ENCODE measurements at regions not wholly inside any gene's neighbourhood (a gene's known extent, or its start where the extent isn't known, plus 50 kb on each side); places are given as distances from the start of the nearest gene placed in this dataset.

- H3K9ac ChIP-seq (ENCODE audit: low read depth, low read length) = no peak overlapping the region
- no peaks in the 10 kb centered on the region for H3K36me3 ChIP-seq (ENCODE audit: insufficient read depth, low read length)
- WGBS = 92% methylated on average over 7 of the region's 7 CpGs
- no peaks in the 10 kb centered on the region for H3K4me1 ChIP-seq (ENCODE audit: insufficient read depth, low read length)
- no peak overlapping the region for H3K27ac ChIP-seq (ENCODE audit: low read depth, low read length)
- no peak overlapping the region for H3K4me3 ChIP-seq (ENCODE audit: low read length)
- H3K9me3 ChIP-seq (ENCODE audit: insufficient read depth, low read depth, low read length) = 0 out of 2 replicates have a peak, but pooled peaks cover 4% of the 10 kb centered on the region
- no peaks in the 10 kb centered on the region for H3K27me3 ChIP-seq (ENCODE audit: insufficient read depth, low read length)
Observed at GRCh38 chr3:13714251-13714916, 165.5 kb downstream of the FBLN2 start.

- Histone ChIP-seq H3K9me3 (ENCODE audit: insufficient read depth, low read depth, low read length) (0 out of 2 replicates have a peak, but pooled peaks cover 4% of the 10 kb centered on the region), H3K27ac (ENCODE audit: low read depth, low read length) (no peak overlapping the region), H3K27me3 (ENCODE audit: insufficient read depth, low read length) (no peaks in the 10 kb centered on the region), H3K4me3 (ENCODE audit: low read length) (no peak overlapping the region), H3K9ac (ENCODE audit: low read depth, low read length) (no peak overlapping the region), H3K36me3 (ENCODE audit: insufficient read depth, low read length) (no peaks in the 10 kb centered on the region), H3K4me1 (ENCODE audit: insufficient read depth, low read length) (no peaks in the 10 kb centered on the region)
- 93% methylated on average over 4 of the region's 4 CpGs for WGBS
Observed at GRCh38 chr3:13713396-13713795, 164.5 kb downstream of the FBLN2 start.

GRCh38 chr3:13712682-13713180 lies 163.8 kb downstream of the FBLN2 start:
- no peaks in the 10 kb centered on the region for H3K4me1 ChIP-seq (ENCODE audit: insufficient read depth, low read length)
- H3K9ac ChIP-seq (ENCODE audit: low read depth, low read length) = no peak overlapping the region
- 0 out of 2 replicates have a peak, but pooled peaks cover 4% of the 10 kb centered on the region for H3K9me3 ChIP-seq (ENCODE audit: insufficient read depth, low read depth, low read length)
- no peak overlapping the region for H3K27ac ChIP-seq (ENCODE audit: low read depth, low read length)
- H3K36me3 ChIP-seq (ENCODE audit: insufficient read depth, low read length) = no peaks in the 10 kb centered on the region
- H3K4me3 ChIP-seq (ENCODE audit: low read length) = no peak overlapping the region
- WGBS = 70% methylated on average over 3 of the region's 3 CpGs
- no peaks in the 10 kb centered on the region for H3K27me3 ChIP-seq (ENCODE audit: insufficient read depth, low read length)

DNA sequence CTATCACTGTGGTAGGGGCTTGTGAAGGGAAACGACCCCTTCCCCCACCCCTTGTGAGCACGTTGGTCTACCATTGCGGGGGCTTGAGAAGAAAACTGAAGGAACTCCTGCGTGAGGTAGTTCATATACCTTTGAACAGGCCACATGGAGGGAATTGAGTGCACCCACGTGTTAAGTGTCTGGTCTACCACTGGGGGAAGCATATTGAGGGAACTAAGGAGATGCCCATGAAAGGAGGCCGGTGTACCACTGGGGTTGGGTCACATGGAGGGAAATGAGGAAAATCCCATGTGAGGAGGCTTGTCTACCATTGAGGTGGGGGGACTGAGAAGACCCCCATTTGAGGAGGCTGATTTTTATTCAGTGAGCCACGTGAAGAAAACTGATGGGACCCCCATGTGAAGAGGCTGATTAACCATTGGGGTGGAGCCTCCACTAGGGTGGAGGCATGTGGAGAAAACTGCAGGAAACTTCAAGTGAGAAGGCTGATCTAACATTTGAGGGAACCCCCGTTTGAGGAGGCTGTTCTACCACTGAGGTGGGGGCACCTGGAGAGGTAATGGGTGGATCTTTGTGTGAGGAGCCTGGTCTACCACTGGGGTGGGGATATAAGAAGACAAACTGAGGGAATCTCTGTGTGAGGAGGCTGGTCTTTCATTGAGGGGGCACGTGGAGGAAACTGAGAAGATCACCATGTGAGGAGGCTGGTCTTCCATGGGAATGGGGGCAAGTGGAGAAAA lies 163.2 kb downstream of the FBLN2 start:
- 81% methylated on average over 9 of the region's 9 CpGs for WGBS
- Histone ChIP-seq H3K27ac (ENCODE audit: low read depth, low read length) (no peak overlapping the region), H3K4me1 (ENCODE audit: insufficient read depth, low read length) (no peaks in the 10 kb centered on the region), H3K4me3 (ENCODE audit: low read length) (no peak overlapping the region), H3K36me3 (ENCODE audit: insufficient read depth, low read length) (no peaks in the 10 kb centered on the region), H3K9ac (ENCODE audit: low read depth, low read length) (no peak overlapping the region), H3K27me3 (ENCODE audit: insufficient read depth, low read length) (no peaks in the 10 kb centered on the region), H3K9me3 (ENCODE audit: insufficient read depth, low read depth, low read length) (0 out of 2 replicates have a peak, but pooled peaks cover 4% of the 10 kb centered on the region)

GRCh38 chr3:13710251-13710650 lies 161.3 kb downstream of the FBLN2 start:
- H3K4me3 ChIP-seq (ENCODE audit: low read length) = no peak overlapping the region
- no peaks in the 10 kb centered on the region for H3K27me3 ChIP-seq (ENCODE audit: insufficient read depth, low read length)
- no peak overlapping the region for H3K27ac ChIP-seq (ENCODE audit: low read depth, low read length)
- H3K36me3 ChIP-seq (ENCODE audit: insufficient read depth, low read length) = no peaks in the 10 kb centered on the region
- no peaks in the 10 kb centered on the region for H3K4me1 ChIP-seq (ENCODE audit: insufficient read depth, low read length)
- H3K9me3 ChIP-seq (ENCODE audit: insufficient read depth, low read depth, low read length) = 0 out of 2 replicates have a peak, but pooled peaks cover 4% of the 10 kb centered on the region
- WGBS = 69% methylated on average over 3 of the region's 3 CpGs
- H3K9ac ChIP-seq (ENCODE audit: low read depth, low read length) = no peak overlapping the region

DNA sequence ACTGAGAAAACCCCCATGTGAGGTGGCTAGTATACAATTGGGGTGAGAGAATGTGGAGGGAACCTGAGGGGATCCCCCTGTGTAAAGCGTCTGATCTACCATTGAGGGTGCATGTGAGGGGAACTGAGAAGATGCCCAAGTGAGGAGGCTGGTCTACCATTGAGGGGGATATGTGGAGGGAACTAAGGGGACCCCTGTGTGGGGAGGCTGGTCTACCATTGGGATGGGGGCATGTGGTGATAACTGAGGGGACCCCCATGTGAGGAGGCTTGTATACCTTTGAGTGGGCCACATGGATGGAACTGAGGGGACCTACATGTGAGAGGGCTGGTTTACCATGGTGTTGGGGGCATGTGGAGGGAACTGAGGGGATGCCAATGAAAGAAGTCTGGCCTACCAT lies 160.8 kb downstream of the FBLN2 start:
- 0 out of 2 replicates have a peak, but pooled peaks cover 4% of the 10 kb centered on the region for H3K9me3 ChIP-seq (ENCODE audit: insufficient read depth, low read depth, low read length)
- no peaks in the 10 kb centered on the region for H3K4me1 ChIP-seq (ENCODE audit: insufficient read depth, low read length)
- H3K36me3 ChIP-seq (ENCODE audit: insufficient read depth, low read length) = no peaks in the 10 kb centered on the region

GRCh38 chr3:13708871-13709595 lies 160.1 kb downstream of the FBLN2 start:
- 76% methylated on average over 6 of the region's 6 CpGs for WGBS
- H3K36me3 ChIP-seq (ENCODE audit: insufficient read depth, low read length) = no peaks in the 10 kb centered on the region

More for the DNA sequence above, 160.8 kb downstream of the FBLN2 start:
- 91% methylated on average over 1 of the region's 1 CpG for WGBS
- no peak overlapping the region for H3K27ac ChIP-seq (ENCODE audit: low read depth, low read length)
- H3K27me3 ChIP-seq (ENCODE audit: insufficient read depth, low read length) = no peaks in the 10 kb centered on the region
- H3K9ac ChIP-seq (ENCODE audit: low read depth, low read length) = no peak overlapping the region
- no peak overlapping the region for H3K4me3 ChIP-seq (ENCODE audit: low read length)

GRCh38 chr3:13708301-13708700 lies 159.4 kb downstream of the FBLN2 start:
- H3K36me3 ChIP-seq (ENCODE audit: insufficient read depth, low read length) = no peaks in the 10 kb centered on the region
- H3K4me3 ChIP-seq (ENCODE audit: low read length) = no peak overlapping the region
- H3K27me3 ChIP-seq (ENCODE audit: insufficient read depth, low read length) = no peaks in the 10 kb centered on the region
- no peak overlapping the region for H3K9ac ChIP-seq (ENCODE audit: low read depth, low read length)
- 81% methylated on average over 7 of the region's 7 CpGs for WGBS
- H3K4me1 ChIP-seq (ENCODE audit: insufficient read depth, low read length) = no peaks in the 10 kb centered on the region
- no peak overlapping the region for H3K27ac ChIP-seq (ENCODE audit: low read depth, low read length)
- H3K9me3 ChIP-seq (ENCODE audit: insufficient read depth, low read depth, low read length) = no peaks in the 10 kb centered on the region

More at GRCh38 chr3:13708871-13709595, 160.1 kb downstream of the FBLN2 start:
- H3K4me1 ChIP-seq (ENCODE audit: insufficient read depth, low read length) = no peaks in the 10 kb centered on the region
- no peak overlapping the region for H3K9ac ChIP-seq (ENCODE audit: low read depth, low read length)
- no peak overlapping the region for H3K4me3 ChIP-seq (ENCODE audit: low read length)
- no peak overlapping the region for H3K27ac ChIP-seq (ENCODE audit: low read depth, low read length)
- H3K9me3 ChIP-seq (ENCODE audit: insufficient read depth, low read depth, low read length) = 0 out of 2 replicates have a peak, but pooled peaks cover 4% of the 10 kb centered on the region
- no peaks in the 10 kb centered on the region for H3K27me3 ChIP-seq (ENCODE audit: insufficient read depth, low read length)

- no peaks in the 10 kb centered on the region for H3K36me3 ChIP-seq (ENCODE audit: insufficient read depth, low read length)
- H3K4me1 ChIP-seq (ENCODE audit: insufficient read depth, low read length) = no peaks in the 10 kb centered on the region
- no peaks in the 10 kb centered on the region for H3K27me3 ChIP-seq (ENCODE audit: insufficient read depth, low read length)
- no peaks in the 10 kb centered on the region for H3K9me3 ChIP-seq (ENCODE audit: insufficient read depth, low read depth, low read length)
- no peak overlapping the region for H3K4me3 ChIP-seq (ENCODE audit: low read length)
- WGBS = 89% methylated on average over 5 of the region's 5 CpGs
- H3K27ac ChIP-seq (ENCODE audit: low read depth, low read length) = no peak overlapping the region
- H3K9ac ChIP-seq (ENCODE audit: low read depth, low read length) = no peak overlapping the region
Observed at GRCh38 chr3:13707456-13707855, 158.5 kb downstream of the FBLN2 start.

DNA sequence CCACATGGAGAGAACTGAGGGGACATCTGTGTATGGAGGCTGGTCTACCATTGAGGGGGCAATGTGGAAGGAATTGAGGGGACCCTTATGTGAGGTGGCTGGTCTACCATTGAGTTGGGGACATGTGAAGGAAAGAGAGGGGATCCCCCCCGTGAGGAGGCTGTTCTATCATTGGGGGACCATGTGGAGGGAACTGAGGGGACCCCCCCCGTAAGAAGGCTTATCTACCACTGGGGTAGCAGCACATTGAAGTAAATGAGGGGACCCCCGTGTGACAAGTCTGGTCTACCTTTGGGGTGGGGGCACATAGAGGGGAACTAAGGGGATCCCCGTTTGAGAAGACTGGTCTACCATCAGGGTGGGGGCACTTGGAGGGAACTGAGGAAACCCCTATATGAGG lies 158.0 kb downstream of the FBLN2 start:
- WGBS = 90% methylated on average over 4 of the region's 4 CpGs
- no peaks in the 10 kb centered on the region for H3K9me3 ChIP-seq (ENCODE audit: insufficient read depth, low read depth, low read length)
- no peak overlapping the region for H3K4me3 ChIP-seq (ENCODE audit: low read length)
- no peaks in the 10 kb centered on the region for H3K27me3 ChIP-seq (ENCODE audit: insufficient read depth, low read length)
- H3K27ac ChIP-seq (ENCODE audit: low read depth, low read length) = no peak overlapping the region
- H3K4me1 ChIP-seq (ENCODE audit: insufficient read depth, low read length) = no peaks in the 10 kb centered on the region
- no peaks in the 10 kb centered on the region for H3K36me3 ChIP-seq (ENCODE audit: insufficient read depth, low read length)
- no peak overlapping the region for H3K9ac ChIP-seq (ENCODE audit: low read depth, low read length)

GRCh38 chr3:13706451-13706850 lies 157.5 kb downstream of the FBLN2 start:
- Histone ChIP-seq H3K27me3 (ENCODE audit: insufficient read depth, low read length) (no peaks in the 10 kb centered on the region), H3K4me1 (ENCODE audit: insufficient read depth, low read length) (no peaks in the 10 kb centered on the region), H3K36me3 (ENCODE audit: insufficient read depth, low read length) (no peaks in the 10 kb centered on the region), H3K9ac (ENCODE audit: low read depth, low read length) (no peak overlapping the region), H3K9me3 (ENCODE audit: insufficient read depth, low read depth, low read length) (no peaks in the 10 kb centered on the region), H3K27ac (ENCODE audit: low read depth, low read length) (no peak overlapping the region), H3K4me3 (ENCODE audit: low read length) (no peak overlapping the region)
- WGBS = 81% methylated on average over 2 of the region's 2 CpGs

Data from HUES64 (cell line).